ENCODE measurements at regions not wholly inside any gene's neighbourhood (a gene's known extent, or its start where the extent isn't known, plus 50 kb on each side); places are given as distances from the start of the nearest gene placed in this dataset.

DNA sequence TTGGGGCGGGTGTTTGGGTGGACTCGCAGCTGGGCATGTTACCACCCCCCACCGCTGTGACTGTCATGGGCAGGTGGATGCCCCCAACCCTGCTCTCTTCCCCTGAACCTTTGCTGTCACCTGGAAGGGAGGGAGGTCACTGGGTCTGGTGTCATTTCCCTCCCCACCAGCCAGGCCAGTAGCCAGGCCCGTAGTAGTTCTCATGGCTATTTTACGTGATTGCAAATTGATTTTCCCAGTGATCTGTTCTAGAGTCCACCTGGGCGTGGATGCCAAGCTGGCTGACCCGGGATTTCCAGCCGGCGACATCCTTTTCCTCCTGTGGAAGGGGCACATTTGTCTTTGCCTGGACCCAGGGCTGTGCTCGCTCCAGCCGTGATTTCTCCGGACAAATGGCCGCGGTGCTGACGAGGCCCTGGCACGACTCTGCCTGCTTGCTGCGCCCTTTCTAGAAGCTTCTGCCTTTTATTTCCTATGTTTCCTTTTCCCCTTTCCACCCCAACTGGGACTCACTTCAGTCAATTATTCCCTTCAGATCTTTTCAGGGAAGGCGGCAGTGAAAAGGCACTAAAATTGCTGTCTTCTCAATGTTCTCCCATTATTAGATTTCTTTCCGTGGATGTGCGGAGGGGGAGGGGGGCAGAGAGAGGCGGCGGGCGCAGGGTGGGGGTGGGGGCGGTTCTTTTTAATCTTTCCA is 226.9 kb upstream of the CIBAR2 start:
- 78 to 88% (median 82%) methylated on average over 24 of the region's 24 CpGs for WGBS, 5 donors
- Histone ChIP-seq H3K9me3 (no peaks in the 10 kb centered on the region), H3K36me3 (no peaks in the 10 kb centered on the region), H3K27me3 (peaks cover 0 to 12% (median 0%) of the 10 kb centered on the region in 3 donors), H3K4me1 (peaks cover 18 to 23% (median 20%) of the 10 kb centered on the region in 4 donors), H3K27ac (no peak overlapping the region), H3K4me3 (no peak overlapping the region)
- no peak for TF ChIP-seq POLR2A (IDR thresholded peaks at IDR 0.05)
- intact Hi-C loops (cut with DNase I; ENCODE audit: low total_unique reads), result no loop called here
- no peak for DNase-seq

DNA sequence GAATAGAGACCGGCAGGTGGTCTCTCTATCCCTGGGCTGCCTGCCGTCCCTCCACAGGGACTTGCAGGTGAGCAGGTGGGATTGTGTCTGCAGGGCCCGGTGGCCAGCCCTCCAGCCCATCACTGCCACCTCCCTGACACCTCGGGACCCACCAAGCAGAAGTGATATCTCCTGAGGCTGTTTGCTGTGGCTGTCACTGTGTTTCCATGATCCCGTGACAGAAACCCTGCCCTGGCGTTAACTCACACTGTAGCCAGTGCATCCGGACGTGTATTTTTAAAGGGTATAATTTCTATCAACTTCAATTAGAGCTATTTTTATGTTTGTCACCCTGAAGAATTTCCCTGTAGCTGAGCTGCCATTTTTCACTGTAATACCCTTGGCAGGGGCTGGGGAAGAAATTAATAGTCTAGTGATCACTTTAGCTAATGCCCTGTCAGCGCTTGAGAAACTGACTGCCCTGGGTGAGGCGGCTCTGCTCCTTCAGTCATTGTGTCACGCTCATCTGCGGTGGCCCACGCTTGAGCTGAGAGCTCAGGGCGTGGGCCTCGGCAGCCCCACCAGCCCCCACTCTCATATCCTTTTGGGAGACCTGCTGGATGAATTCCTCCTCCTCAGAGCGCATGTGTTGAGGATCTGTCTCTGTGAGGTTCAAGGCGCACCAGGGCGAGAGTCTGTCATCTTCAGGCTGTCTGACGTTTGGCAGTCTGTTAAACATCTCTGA is 229.9 kb upstream of the CIBAR2 start:
- H3K36me3 ChIP-seq, result no peaks in the 10 kb centered on the region
- intact Hi-C loops (cut with DNase I; ENCODE audit: low total_unique reads), result no loop called here
- 77 to 91% (median 87%) methylated on average over 16 to 19 of the region's 19 CpGs for WGBS, 5 donors
- no peaks in the 10 kb centered on the region for H3K9me3 ChIP-seq
- DNase-seq, result no peak
- peaks cover 0 to under 1% (median 0%) of the 10 kb centered on the region in 4 donors for H3K4me1 ChIP-seq
- no peak overlapping the region for H3K27ac ChIP-seq
- H3K27me3 ChIP-seq, result no peaks in the 10 kb centered on the region
- H3K4me3 ChIP-seq, result no peak overlapping the region
- TF ChIP-seq POLR2A (IDR thresholded peaks at IDR 0.05), result no peak
- no peak for TF ChIP-seq POLR2AphosphoS5 (IDR thresholded peaks at IDR 0.05)
- no peak for TF ChIP-seq EP300 (IDR thresholded peaks at IDR 0.05)
- TF ChIP-seq, protein P1, sequence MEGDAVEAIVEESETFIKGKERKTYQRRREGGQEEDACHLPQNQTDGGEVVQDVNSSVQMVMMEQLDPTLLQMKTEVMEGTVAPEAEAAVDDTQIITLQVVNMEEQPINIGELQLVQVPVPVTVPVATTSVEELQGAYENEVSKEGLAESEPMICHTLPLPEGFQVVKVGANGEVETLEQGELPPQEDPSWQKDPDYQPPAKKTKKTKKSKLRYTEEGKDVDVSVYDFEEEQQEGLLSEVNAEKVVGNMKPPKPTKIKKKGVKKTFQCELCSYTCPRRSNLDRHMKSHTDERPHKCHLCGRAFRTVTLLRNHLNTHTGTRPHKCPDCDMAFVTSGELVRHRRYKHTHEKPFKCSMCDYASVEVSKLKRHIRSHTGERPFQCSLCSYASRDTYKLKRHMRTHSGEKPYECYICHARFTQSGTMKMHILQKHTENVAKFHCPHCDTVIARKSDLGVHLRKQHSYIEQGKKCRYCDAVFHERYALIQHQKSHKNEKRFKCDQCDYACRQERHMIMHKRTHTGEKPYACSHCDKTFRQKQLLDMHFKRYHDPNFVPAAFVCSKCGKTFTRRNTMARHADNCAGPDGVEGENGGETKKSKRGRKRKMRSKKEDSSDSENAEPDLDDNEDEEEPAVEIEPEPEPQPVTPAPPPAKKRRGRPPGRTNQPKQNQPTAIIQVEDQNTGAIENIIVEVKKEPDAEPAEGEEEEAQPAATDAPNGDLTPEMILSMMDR (IDR thresholded peaks at IDR 0.05), result no peak

DNA sequence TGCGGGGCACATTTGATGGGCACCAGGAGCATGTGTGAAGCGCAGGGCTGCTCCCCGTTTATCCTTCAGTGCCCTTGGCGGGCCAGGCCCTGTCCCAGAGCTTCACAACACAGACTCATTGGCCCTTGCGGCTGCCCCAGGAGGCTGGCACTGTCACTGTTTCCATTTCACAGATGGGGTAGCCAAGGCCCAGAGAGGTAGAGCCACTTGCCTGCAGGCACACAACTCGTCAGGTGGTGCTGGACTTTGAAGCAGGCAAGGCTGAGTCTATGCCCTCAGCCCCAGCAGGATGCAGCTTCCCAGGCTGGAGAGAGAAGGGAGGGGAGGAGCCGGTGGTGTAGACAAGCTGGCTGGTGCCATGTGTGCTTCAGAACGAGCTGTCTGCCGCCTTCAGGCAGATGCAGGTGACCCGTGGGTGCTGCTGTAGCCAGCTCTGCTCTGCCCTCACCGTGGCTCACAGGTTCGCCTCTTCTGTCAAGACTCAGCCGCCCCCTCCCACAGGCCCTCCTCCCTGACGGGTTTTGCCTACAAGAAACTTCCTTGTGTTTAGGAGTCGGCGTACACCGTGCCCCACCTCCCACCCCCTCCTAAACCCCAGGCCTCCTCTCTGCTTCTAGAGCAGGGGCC is 232.3 kb upstream of the CIBAR2 start:
- H3K9me3 ChIP-seq, result no peaks in the 10 kb centered on the region
- no peaks in the 10 kb centered on the region for H3K36me3 ChIP-seq
- intact Hi-C loops (cut with DNase I; ENCODE audit: low total_unique reads), result no loop called here
- no peak overlapping the region for H3K27ac ChIP-seq
- no peak overlapping the region for H3K4me3 ChIP-seq
- 75 to 86% (median 81%) methylated on average over 12 to 17 of the region's 17 CpGs for WGBS, 5 donors
- no peaks in the 10 kb centered on the region for H3K27me3 ChIP-seq
- peaks cover 0 to 13% (median 4%) of the 10 kb centered on the region in 4 donors for H3K4me1 ChIP-seq
- DNase-seq, result no peak
- TF ChIP-seq POLR2AphosphoS5 (IDR thresholded peaks at IDR 0.05), result no peak
- TF ChIP-seq, protein P1 (IDR thresholded peaks at IDR 0.05), result no peak
- TF ChIP-seq POLR2A (IDR thresholded peaks at IDR 0.05), result no peak
- no peak for TF ChIP-seq EP300 (IDR thresholded peaks at IDR 0.05)

DNA sequence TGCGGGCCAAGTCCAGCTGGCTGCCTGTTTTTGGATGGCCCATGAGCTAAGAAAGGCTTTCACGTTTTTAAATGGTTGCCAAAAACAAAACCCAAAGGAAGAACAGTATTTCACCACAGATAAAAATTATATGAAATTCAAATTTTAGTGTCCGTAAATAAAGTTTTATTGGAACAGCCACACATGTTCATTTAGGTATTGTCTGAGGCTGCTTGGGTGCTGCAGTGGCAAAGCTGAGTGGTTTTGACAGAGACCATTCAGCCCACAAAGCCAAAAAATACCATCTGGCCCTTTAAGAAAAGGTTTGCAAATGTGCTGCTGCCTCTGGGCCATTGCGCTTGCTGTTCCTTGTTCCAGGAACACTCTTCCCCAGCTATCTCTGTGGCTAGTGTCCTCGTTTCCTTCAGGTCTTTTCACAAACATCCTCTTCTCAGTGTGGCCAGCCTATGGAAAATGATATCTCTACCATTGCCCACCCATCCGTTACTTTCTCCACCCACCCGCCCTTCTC is 232.9 kb upstream of the CIBAR2 start:
- Histone ChIP-seq H3K9me3 (no peaks in the 10 kb centered on the region), H3K36me3 (no peaks in the 10 kb centered on the region), H3K27ac (no peak overlapping the region), H3K27me3 (no peaks in the 10 kb centered on the region), H3K4me1 (peaks cover 0 to 18% (median 9%) of the 10 kb centered on the region in 4 donors), H3K4me3 (no peak overlapping the region)
- no peak for DNase-seq
- TF ChIP-seq POLR2AphosphoS5 (IDR thresholded peaks at IDR 0.05) (no peak), EP300 (IDR thresholded peaks at IDR 0.05) (no peak), POLR2A (IDR thresholded peaks at IDR 0.05) (no peak)
- TF ChIP-seq, protein P1 (IDR thresholded peaks at IDR 0.05), result no peak
- WGBS, 5 donors, result 59 to 86% (median 75%) methylated on average over 7 of the region's 7 CpGs
- intact Hi-C loops (cut with DNase I; ENCODE audit: low total_unique reads), result no loop called here
